A673 (cell line): ENCODE measurements at regions not wholly inside any gene's neighbourhood (a gene's known extent, or its start where the extent isn't known, plus 50 kb on each side); places are given as distances from the start of the nearest gene placed in this dataset.

Experiments used
- BruUV-seq: library from RNA; stranded (reverse); fragments of 400-500 nt; replicated peaks from 2 replicates; lab custom pipeline; 2021; lab: Mats Ljungman, UMichigan
- CTCF ChIA-PET: fragments of 300-600 bp; sonication (Branson Sonifier 250); formaldehyde crosslinking; loops from one replicate; lab custom pipeline; 2022; ENCODE audit warnings: antibody characterized with exemption; lab: Charles Lee
- POLR2A ChIA-PET: fragments of 300-600 bp; sonication (Branson Sonifier 250); formaldehyde crosslinking; loops from one replicate; lab custom pipeline; 2022; ENCODE audit warnings: antibody characterized with exemption; ENCODE audit not compliant: low non-redundant PET; lab: Charles Lee
- DNase-seq: peaks from one replicate; pipeline ENCODE4 v3.0.0-alpha.2; 2015; ENCODE audit warnings: low spot score
- H3K27ac ChIP-seq: fragments of 200-600 bp; sonication (generic); 2 replicates; pipeline ENCODE4 v1.5.1; 2016; ENCODE audit warnings: mixed run types, low read depth, mild to moderate bottlenecking, mixed read lengths, antibody characterized with exemption, low read length; ENCODE audit not compliant: poor library complexity, severe bottlenecking
- H3K27me3 ChIP-seq: fragments of 200-600 bp; sonication (generic); replicated peaks from 2 replicates; pipeline ENCODE4 v1.6.1; 2017; ENCODE audit warnings: mixed run types, low read depth, mild to moderate bottlenecking, mixed read lengths, antibody characterized with exemption, low read length; ENCODE audit not compliant: insufficient read depth, poor library complexity
- H3K36me3 ChIP-seq: fragments of 200-600 bp; sonication (generic); 2 replicates; pipeline ENCODE4 v1.6.1; 2016; ENCODE audit warnings: mixed run types, mild to moderate bottlenecking, mixed read lengths, antibody characterized with exemption, low read length; ENCODE audit not compliant: insufficient read depth, poor library complexity, severe bottlenecking
- H3K4me1 ChIP-seq: fragments of 200-600 bp; sonication (generic); 2 replicates; pipeline ENCODE4 v1.6.1; 2017; ENCODE audit warnings: mixed run types, mild to moderate bottlenecking, mixed read lengths, antibody characterized with exemption, low read length; ENCODE audit not compliant: insufficient read depth, poor library complexity, severe bottlenecking
- H3K4me3 ChIP-seq: fragments of 200-600 bp; sonication (generic); 2 replicates; pipeline ENCODE4 v1.5.1; 2016; ENCODE audit warnings: low read depth, mixed run types, mild to moderate bottlenecking, mixed read lengths, low read length; ENCODE audit not compliant: poor library complexity, severe bottlenecking
- H3K9me3 ChIP-seq: fragments of 200-600 bp; sonication (generic); 2 replicates; pipeline ENCODE4 v1.6.1; 2016; ENCODE audit warnings: mixed run types, low read depth, mild to moderate bottlenecking, mixed read lengths, antibody characterized with exemption, low read length; ENCODE audit not compliant: poor library complexity, severe bottlenecking
- EZH2 ChIP-seq: fragments of 200-600 bp; sonication (generic); IDR thresholded peaks from 2 replicates; pipeline ENCODE4 v1.6.1; 2017; ENCODE audit warnings: borderline replicate concordance, low read depth, mild to moderate bottlenecking, mixed read lengths, antibody characterized with exemption, low read length; ENCODE audit not compliant: poor library complexity, severe bottlenecking
- intact Hi-C: fragments of 100-400 bp; cut with micrococcal nuclease; formaldehyde crosslinking; loops from one replicate; pipeline ENCODE4 v1.10.0; 2022; ENCODE audit not compliant: unreplicated experiment
- TF ChIP-seq, protein P1 (sequence below): fragments of 300-800, 200-600 bp; sonication (generic); conservative IDR thresholded peaks from 2 replicates; pipeline ENCODE4 v1.5.1; 2017; ENCODE audit warnings: low read depth, mild to moderate bottlenecking, antibody characterized with exemption, low read length, moderate library complexity, mixed read lengths

- no peak for TF ChIP-seq EZH2
- TF ChIP-seq, protein P1, sequence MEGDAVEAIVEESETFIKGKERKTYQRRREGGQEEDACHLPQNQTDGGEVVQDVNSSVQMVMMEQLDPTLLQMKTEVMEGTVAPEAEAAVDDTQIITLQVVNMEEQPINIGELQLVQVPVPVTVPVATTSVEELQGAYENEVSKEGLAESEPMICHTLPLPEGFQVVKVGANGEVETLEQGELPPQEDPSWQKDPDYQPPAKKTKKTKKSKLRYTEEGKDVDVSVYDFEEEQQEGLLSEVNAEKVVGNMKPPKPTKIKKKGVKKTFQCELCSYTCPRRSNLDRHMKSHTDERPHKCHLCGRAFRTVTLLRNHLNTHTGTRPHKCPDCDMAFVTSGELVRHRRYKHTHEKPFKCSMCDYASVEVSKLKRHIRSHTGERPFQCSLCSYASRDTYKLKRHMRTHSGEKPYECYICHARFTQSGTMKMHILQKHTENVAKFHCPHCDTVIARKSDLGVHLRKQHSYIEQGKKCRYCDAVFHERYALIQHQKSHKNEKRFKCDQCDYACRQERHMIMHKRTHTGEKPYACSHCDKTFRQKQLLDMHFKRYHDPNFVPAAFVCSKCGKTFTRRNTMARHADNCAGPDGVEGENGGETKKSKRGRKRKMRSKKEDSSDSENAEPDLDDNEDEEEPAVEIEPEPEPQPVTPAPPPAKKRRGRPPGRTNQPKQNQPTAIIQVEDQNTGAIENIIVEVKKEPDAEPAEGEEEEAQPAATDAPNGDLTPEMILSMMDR: peak; percentile 83
- H3K4me1 ChIP-seq: peaks cover 52% of the 10 kb centered on the region
- no peaks in the 10 kb centered on the region for H3K9me3 ChIP-seq
- no peaks in the 10 kb centered on the region for H3K27me3 ChIP-seq
- BruUV-seq: no TSS peak
- H3K36me3 ChIP-seq: no peaks in the 10 kb centered on the region
- POLR2A ChIA-PET: no interaction called here
- intact Hi-C loops: loop anchor here (1.0 to 5.0 kb wide), 3 partner anchors 192 to 522 kb away; no protein-coding TSS in a partner anchor
- H3K4me3 ChIP-seq: no peak overlapping the region
- H3K27ac ChIP-seq: peak overlapping the region; percentile 14
- CTCF ChIA-PET: interaction anchor here (0.6 kb wide), 1 partner anchor 348 kb away, joined by 3 read pairs; no protein-coding TSS in a partner anchor
- peak; percentile 79 for DNase-seq
These were observed 117.7 kb downstream of the CTH start for GRCh38 chr1:70528590-70529333.

DNA sequence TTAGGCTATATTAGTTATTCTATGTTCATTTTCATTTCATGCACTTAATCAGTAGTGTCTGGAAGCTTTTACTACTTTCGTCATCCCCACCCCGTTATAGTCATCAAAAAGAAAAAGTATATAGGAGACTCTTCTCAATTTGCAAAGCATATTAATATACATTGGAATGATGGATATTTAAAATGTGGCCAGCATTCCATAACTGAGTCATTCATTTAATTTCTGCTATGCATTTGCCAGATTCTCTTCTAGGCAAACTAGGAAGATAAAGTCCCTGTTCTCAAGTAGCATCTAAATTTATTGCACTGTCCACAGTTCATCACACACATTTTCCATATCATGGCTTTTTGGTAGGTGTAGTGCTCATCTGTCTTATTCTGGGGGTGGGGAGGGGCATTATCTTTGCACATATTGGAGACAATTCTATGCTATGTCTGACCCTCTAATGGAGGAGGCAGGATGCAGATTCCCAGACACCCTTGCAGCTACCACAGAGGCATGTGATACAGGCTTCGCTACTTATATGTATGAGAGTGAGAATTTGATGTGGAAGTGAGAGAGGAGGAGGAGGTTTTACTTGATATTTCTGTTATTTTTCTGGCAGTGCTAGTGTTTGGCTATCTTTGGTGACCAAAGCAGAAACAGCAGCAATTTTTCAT is 125.8 kb downstream of the CTH start:
- no peak for TF ChIP-seq EZH2
- TF ChIP-seq, protein P1: no peak
- Histone ChIP-seq H3K4me1 (peaks cover under 1% of the 10 kb centered on the region), H3K4me3 (no peak overlapping the region), H3K9me3 (no peaks in the 10 kb centered on the region), H3K27me3 (no peaks in the 10 kb centered on the region), H3K36me3 (no peaks in the 10 kb centered on the region), H3K27ac (no peak overlapping the region)
- ChIA-PET POLR2A (no interaction called here), CTCF (no interaction called here)
- no peak for DNase-seq
- intact Hi-C loops: no loop called here
- no TSS peak for BruUV-seq

- Histone ChIP-seq H3K4me1 (no peaks in the 10 kb centered on the region), H3K27ac (no peak overlapping the region), H3K36me3 (no peaks in the 10 kb centered on the region), H3K9me3 (no peaks in the 10 kb centered on the region), H3K27me3 (no peaks in the 10 kb centered on the region), H3K4me3 (no peak overlapping the region)
- intact Hi-C loops: no loop called here
- no peak for DNase-seq
- ChIA-PET POLR2A (no interaction called here), CTCF (no interaction called here)
- BruUV-seq: no TSS peak
- no peak for TF ChIP-seq EZH2
- TF ChIP-seq, protein P1: no peak
These were observed 126.7 kb downstream of the CTH start for GRCh38 chr1:70537788-70538187.
